GM19240 (cell line): ENCODE measurements at regions not wholly inside any gene's neighbourhood (a gene's known extent, or its start where the extent isn't known, plus 50 kb on each side); places are given as distances from the start of the nearest gene placed in this dataset.

Experiments
- DNase-seq: peaks from one replicate; pipeline ENCODE4 v3.0.0; 2011; ENCODE audit warnings: low spot score; ENCODE audit not compliant: insufficient read length

GRCh38 chr1:13878021-13878420 lies 178.0 kb downstream of the PRDM2 start:
- no peak for DNase-seq

GRCh38 chr1:13878451-13878850 lies 178.5 kb downstream of the PRDM2 start:
- no peak for DNase-seq

DNA sequence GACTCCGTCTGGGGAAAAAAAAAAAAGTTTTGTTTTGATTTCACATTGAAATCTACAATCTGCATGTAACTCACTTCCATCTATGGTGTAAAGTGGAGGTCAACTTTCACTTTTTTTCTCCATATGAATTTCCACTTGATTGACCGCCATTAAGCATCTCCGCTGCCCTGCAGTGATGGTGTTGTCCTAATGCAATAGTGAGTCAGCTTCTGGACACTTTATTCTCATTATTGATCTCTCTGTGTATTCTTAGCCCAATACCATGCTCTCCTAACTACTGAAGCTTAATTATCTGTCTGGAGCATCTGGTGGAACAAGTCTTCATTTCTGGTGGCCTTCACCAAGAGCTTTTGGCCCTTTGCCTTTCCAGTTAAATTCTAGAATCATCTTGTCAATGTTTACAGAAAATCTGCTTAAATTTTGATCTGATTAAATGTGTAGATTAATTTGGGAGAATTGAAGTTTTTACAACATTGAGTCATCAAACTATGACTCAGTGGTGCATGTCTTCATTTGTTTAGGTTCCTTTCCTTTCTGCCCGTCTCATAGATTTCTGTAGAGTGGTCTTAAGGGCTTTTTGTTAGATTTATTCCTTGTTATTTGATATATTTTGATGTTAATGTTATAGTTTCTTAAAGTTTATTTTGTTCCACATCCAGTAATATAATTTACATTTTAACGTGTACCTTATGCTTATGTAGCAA lies 181.5 kb downstream of the PRDM2 start:
- no peak for DNase-seq

DNA sequence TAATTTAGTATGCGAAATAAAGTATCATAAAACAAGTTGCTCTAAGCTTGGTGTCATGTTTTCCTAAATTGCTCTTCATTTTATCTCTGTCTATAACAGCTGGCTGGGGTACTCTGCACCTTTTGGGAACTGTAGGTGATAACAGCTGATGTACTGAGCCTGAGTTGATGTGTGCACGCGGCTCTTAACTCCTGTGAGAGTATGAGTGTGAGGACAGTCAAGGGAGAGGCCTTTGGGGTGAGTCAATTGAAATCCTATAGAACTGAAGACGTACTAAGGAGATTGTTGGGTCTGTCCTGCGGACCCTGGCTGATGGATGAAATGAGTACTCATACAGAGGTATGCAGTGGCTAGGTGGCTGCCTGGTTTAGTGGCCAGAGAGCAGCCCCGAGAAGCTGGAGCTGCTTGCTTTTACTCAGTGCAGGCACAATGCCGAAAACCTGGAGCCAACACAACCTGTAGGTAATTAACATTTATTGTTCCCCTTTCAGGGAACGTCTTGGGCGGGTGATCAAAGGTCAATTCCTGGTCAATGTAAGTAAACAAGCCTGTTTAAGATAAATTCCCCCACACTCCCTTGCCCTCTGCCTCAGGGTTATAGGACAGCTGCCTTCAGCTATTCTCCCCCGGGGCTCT lies 188.5 kb downstream of the PRDM2 start:
- no peak for DNase-seq

GRCh38 chr1:13889495-13889894 lies 189.5 kb downstream of the PRDM2 start:
- DNase-seq: no peak

GRCh38 chr1:13890766-13891165 lies 190.8 kb downstream of the PRDM2 start:
- DNase-seq: no peak

DNA sequence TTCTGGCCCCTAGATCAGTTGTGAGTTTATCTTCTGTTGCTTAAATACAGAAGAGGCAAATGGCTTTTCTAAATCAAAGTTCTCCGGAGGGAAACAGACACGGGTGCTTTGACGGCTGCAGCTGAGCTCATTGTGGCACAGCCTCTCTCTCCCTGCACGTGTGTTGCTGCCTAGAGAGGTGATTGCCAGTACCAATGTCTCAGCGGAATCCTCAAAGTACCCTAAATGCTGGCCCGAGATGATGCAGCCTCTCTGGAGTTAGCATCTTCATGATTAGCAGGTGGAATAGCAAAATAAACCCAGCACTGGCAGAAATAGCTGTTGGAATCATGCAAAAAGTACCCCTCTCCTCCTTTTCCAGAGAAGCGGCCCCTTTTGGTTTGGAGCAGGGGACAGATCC lies 192.2 kb downstream of the PRDM2 start:
- no peak for DNase-seq

DNA sequence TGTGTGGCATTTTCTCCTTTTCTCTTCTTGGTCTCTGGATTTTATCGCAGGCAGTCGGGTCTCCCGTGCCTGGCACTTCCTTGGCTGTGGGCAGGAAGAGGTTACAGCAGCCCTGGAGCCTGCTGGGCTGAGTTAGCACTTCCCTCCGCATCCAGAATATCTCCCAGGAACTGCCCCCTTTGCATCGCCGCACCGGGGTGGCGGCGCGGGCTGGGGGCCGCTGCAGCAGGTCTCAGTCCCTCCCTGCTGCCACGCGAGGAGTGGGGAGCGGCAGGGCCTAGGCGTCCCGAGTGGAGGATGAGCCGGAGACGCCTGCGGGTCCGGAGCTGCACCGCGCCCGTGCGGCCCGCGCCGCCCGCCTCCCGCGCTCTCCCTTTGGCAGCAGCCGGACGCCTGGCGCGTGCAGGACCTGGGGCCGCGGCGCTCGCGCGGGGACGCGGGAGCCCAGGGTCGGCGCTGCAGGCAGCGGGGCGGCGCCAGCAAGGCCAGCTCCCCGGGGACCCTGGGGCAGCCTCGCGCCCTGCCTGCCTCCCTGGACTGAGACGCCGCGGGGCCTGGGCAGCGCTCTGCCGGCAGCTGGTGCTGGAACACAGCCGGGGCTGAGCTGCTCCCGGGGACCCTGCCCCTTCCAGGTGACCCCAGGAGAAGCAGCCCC lies 192.8 kb downstream of the PRDM2 start:
- no peak for DNase-seq

- no peak for DNase-seq
Measured at GRCh38 chr1:13893409-13893821, 193.4 kb downstream of the PRDM2 start.

- no peak for DNase-seq
Measured at GRCh38 chr1:13896932-13897331, 196.9 kb downstream of the PRDM2 start.

- DNase-seq: no peak
Measured at GRCh38 chr1:13898406-13898805, 198.4 kb downstream of the PRDM2 start.

DNA sequence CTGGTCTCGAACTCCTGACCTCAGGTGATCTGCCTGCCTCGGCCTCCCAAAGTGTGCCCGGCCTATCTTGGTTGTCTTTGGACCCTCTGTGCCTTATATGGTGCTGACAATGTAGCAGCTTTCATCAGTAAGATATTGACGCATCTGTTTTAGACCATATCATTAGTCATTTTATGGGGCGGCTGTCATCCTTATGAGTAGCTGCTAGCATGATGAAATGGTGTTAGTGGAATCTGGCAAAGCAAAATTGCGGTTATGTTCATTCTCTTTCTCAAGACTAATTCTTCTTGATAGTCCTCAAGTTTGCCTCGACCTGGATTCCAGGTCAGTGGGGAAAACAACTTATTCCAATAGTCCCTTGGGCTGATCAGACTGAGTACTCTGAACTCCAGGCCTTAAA lies 199.9 kb downstream of the PRDM2 start:
- DNase-seq: no peak

DNA sequence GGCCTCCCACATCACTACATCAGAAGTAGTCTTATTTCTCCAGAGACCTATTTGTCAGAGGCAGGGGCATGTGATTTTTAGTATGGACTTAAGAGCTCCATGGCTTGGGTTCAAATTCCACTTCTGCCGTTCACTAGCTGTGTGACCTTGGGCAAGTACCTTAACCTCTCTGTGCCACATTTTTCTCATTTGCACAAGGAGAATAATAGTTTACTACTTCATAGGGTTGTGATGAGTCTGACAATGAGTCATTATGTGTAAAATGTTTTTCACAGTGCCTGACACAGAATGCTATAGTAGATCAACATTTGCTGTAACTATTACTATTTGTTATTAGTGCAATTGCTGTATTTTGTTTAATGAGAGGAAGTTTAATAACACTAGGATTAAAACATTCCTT lies 200.6 kb downstream of the PRDM2 start:
- DNase-seq: no peak

DNA sequence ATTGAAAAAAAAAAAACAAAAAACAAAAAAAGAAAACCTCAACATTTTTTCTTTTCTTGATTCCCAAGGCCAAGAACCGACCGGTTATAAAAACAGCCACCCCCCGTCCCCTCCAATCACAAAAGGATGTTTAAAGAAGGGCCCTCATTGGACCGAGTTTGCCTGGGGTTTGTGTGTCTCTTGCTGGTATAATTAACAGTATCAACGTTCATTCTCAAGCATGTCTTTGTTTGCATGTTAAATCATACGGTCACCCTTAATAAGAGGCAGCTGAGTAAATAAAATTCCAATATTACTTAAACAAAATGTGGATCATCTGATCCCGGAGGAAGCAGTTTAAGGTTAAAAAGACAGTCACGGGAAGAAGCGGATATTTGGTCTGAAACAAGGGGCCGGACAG lies 201.1 kb downstream of the PRDM2 start:
- DNase-seq: no peak

DNA sequence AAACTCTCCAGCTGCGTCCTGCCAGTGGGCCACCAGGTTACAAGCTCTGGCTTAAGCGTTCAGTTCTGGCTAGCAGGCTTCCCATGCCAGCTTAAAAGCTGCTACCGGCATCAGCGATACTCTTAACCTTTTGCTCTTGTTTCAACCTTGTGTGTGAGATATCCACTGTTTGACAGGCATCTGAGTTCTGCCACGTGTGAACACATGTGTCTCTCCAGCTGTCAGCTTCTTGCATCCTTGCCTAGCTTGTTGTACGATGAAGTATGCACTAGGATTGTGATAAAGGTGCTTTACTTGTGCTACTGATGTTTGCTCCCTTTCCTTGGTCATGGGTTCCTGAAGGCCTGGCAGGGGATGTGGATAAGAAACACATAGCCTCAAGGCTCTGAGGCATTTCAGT lies 201.6 kb downstream of the PRDM2 start:
- no peak for DNase-seq

- no peak for DNase-seq
Measured at GRCh38 chr1:13908128-13908527, 208.1 kb downstream of the PRDM2 start.

DNA sequence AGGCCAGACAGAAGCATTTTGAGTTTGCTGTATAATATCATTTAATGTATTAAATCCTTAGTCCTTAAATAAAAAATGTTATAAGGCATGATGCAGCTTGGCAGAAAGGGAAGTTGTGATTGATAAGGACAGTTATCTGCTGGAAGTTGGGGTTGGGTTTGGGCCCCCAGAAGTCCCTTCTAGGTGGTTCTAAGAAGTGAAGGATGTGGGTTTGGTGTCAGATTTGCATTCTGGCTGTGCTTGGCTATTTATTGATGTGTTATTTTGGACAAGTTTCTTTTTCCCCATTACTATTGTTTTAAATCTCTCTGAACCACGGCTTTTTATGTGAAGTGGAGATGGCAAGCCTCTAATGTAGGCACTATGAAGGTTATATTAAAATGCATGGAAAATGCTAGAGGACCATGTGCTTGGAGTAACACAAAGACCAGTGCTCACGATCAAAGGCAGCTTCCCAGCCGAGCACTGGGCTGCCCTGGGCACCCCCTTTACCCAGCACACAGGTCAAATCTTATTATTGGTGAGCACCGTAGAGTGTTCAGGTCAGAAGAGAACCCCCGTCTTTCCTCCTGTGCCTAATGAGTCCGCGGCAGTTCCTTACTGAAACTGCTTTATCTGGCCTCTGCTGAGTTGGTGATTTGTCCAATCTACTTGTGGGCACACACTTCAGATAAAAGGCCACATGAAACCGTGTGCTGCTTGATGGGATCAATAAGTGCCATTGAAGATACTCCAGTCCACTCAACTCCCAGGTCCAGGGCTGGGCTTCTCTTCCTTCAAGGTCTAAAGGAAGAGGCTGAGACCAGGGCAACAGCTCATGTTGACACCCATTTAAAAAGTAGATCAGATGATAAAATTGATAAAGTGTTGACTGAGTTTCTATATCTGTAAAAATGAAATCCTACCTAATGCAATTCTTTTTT lies 212.0 kb downstream of the PRDM2 start:
- DNase-seq: no peak

- DNase-seq: no peak
Measured at GRCh38 chr1:13913396-13913795, 213.4 kb downstream of the PRDM2 start.

- no peak for DNase-seq
Measured at GRCh38 chr1:13916530-13916929, 216.5 kb downstream of the PRDM2 start.

- DNase-seq: no peak
Measured at GRCh38 chr1:13917607-13918006, 217.6 kb downstream of the PRDM2 start.

- no peak for DNase-seq
Measured at GRCh38 chr1:13918862-13919261, 218.9 kb downstream of the PRDM2 start.

- no peak for DNase-seq
Measured at GRCh38 chr1:13921190-13921589, 221.2 kb downstream of the PRDM2 start.
